ENCODE measurements at regions not wholly inside any gene's neighbourhood (a gene's known extent, or its start where the extent isn't known, plus 50 kb on each side); places are given as distances from the start of the nearest gene placed in this dataset.

DNA sequence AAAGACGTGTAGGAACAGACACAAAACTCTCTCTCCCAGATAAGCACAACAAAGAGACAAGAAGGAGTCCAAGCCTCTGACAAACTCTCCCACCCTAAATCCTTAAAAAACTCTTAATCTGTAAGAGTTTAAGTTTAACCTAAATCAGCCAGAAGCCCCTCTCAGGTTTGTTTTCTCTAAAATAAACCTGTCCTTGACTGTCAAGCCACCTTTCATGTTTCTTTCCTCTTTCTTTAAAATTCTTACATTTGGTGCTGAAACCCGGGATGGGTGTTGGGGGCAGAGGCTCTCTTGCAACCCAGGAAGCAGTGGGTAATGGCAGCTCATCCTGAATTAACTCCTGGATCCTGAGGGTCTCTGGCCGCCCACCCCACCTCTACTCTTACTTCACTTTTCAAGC lies 107.8 kb upstream of the TENT5D start:
- DNase-seq = no peak

- DNase-seq = no peak
Observed at GRCh38 chrX:80316526-80316925, 103.7 kb upstream of the TENT5D start.

DNA sequence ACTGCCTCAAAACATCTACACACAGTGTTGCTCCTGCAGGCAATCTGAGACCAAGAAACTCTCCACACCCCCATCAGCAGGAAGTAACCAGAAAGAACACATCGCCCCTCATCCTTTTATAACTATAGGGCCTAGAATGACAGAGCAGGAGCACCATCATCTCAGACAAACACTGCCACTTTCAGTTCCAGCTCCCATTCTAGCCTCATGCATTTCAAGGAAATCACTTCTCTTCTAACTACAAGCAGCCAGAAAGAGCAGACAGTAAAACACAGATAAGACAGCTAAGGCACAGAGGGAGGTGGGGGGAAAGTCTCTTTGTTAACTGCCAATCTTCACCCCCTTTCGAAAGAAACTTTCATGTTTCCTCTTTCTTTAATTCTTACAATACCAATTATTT lies 102.6 kb upstream of the TENT5D start:
- no peak for DNase-seq

DNA sequence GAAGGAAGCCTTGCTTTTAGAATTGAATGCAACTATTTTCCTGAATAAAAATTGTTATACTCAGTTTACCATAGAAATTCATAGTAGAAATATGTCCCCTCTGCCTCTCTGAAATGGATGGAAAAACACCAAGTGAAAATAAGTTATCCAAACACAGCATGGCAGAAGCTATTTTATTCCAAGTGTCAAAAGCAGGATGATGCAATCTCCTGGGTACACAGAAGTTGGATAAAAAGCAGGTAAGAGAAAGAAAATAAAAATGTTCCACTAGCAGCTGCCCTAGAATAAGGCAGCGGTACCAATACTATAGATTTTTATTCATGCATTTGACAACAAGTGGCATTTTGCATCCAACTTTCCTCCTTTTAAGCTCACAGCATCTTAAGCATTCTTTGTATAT lies 89.0 kb upstream of the TENT5D start:
- no peak for DNase-seq

- no peak for DNase-seq
Observed at GRCh38 chrX:80334583-80334982, 85.7 kb upstream of the TENT5D start.

DNA sequence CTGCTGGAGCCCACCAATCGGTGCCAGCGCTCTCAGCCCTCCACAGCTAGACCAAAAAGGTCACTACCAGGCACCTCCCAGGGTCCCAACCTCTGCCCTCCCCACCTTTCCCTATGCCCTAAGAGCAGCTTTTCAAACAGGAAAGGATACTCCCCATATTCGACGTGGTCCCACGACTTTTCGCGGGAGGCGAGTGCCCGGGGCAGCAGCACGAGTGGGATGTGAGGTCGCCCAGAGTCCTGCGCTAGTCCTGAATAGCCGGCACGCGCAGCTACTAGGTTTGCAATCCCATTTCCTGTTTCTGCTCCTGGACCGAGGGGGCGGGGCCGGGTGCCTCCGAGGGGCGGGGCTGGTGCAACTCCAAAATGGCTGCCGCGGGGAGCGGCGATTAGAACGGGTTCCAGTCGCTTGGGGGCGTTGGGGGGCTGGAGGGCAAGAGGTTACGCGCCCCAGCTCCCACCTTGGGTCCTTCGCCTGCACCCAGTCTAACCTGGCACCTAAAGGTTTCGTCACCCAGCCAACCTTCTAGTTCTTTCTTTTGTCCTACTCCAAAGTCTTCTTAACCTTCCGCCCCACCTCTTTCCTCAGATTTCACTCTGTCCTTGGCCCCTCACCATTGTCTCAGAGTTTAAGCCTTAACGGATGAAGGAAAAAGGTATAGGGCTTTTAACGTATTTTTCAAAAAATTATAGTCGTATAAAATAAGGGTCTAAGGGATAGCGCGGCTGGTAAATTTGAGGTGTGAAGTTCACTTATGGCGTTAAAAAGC lies 85.0 kb upstream of the TENT5D start:
- peak in 1 of 56 donors; percentile 6 for DNase-seq

- DNase-seq = no peak
Observed at GRCh38 chrX:80354966-80355465, 65.2 kb upstream of the TENT5D start.
